ENCODE measurements at regions not wholly inside any gene's neighbourhood (a gene's known extent, or its start where the extent isn't known, plus 50 kb on each side); places are given as distances from the start of the nearest gene placed in this dataset.

DNA sequence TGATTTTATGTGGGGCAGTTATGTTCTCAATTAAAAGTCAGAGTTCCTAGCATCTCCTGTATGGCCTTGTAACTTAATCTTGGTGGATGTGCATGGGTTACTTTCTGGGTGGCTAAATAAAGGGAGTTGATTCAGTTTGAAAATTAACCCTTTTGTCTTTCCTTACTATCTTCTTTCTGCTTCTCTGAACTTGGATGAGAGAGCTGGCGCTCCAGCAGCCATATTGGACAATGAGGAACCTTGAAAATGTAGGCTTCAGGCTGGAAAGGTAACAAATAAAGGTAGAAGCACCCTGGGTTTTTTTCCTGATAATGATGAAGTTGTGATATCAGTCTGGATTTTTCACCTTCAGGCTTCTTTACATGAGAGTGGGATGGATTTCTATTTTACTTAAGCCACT lies 714.1 kb upstream of the TMEM132C start:
- TF ChIP-seq, protein P1, sequence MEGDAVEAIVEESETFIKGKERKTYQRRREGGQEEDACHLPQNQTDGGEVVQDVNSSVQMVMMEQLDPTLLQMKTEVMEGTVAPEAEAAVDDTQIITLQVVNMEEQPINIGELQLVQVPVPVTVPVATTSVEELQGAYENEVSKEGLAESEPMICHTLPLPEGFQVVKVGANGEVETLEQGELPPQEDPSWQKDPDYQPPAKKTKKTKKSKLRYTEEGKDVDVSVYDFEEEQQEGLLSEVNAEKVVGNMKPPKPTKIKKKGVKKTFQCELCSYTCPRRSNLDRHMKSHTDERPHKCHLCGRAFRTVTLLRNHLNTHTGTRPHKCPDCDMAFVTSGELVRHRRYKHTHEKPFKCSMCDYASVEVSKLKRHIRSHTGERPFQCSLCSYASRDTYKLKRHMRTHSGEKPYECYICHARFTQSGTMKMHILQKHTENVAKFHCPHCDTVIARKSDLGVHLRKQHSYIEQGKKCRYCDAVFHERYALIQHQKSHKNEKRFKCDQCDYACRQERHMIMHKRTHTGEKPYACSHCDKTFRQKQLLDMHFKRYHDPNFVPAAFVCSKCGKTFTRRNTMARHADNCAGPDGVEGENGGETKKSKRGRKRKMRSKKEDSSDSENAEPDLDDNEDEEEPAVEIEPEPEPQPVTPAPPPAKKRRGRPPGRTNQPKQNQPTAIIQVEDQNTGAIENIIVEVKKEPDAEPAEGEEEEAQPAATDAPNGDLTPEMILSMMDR (IDR thresholded peaks at IDR 0.05): no peak
- TF ChIP-seq CREB1 (CRISPR knock-in tag; IDR thresholded peaks at IDR 0.05): no peak
- TF ChIP-seq, protein P2, sequence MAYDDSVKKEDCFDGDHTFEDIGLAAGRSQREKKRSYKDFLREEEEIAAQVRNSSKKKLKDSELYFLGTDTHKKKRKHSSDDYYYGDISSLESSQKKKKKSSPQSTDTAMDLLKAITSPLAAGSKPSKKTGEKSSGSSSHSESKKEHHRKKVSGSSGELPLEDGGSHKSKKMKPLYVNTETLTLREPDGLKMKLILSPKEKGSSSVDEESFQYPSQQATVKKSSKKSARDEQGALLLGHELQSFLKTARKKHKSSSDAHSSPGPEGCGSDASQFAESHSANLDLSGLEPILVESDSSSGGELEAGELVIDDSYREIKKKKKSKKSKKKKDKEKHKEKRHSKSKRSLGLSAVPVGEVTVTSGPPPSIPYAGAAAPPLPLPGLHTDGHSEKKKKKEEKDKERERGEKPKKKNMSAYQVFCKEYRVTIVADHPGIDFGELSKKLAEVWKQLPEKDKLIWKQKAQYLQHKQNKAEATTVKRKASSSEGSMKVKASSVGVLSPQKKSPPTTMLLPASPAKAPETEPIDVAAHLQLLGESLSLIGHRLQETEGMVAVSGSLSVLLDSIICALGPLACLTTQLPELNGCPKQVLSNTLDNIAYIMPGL (CRISPR knock-in tag; IDR thresholded peaks at IDR 0.05): no peak
- TF ChIP-seq NR2C2 (CRISPR knock-in tag; IDR thresholded peaks at IDR 0.05): no peak
- TF ChIP-seq ZNF121 (CRISPR knock-in tag; IDR thresholded peaks at IDR 0.05): no peak
- no peak for TF ChIP-seq ZNF263 (CRISPR knock-in tag; IDR thresholded peaks at IDR 0.05; ENCODE audit: low read depth)
- no peak for TF ChIP-seq SMAD4 (CRISPR knock-in tag; IDR thresholded peaks at IDR 0.05)
- no peak for TF ChIP-seq FOXJ3 (CRISPR knock-in tag; IDR thresholded peaks at IDR 0.05; ENCODE audit: borderline replicate concordance)
- TF ChIP-seq OVOL2 (CRISPR knock-in tag; IDR thresholded peaks at IDR 0.05; ENCODE audit: borderline replicate concordance): no peak
- TF ChIP-seq, protein P3, sequence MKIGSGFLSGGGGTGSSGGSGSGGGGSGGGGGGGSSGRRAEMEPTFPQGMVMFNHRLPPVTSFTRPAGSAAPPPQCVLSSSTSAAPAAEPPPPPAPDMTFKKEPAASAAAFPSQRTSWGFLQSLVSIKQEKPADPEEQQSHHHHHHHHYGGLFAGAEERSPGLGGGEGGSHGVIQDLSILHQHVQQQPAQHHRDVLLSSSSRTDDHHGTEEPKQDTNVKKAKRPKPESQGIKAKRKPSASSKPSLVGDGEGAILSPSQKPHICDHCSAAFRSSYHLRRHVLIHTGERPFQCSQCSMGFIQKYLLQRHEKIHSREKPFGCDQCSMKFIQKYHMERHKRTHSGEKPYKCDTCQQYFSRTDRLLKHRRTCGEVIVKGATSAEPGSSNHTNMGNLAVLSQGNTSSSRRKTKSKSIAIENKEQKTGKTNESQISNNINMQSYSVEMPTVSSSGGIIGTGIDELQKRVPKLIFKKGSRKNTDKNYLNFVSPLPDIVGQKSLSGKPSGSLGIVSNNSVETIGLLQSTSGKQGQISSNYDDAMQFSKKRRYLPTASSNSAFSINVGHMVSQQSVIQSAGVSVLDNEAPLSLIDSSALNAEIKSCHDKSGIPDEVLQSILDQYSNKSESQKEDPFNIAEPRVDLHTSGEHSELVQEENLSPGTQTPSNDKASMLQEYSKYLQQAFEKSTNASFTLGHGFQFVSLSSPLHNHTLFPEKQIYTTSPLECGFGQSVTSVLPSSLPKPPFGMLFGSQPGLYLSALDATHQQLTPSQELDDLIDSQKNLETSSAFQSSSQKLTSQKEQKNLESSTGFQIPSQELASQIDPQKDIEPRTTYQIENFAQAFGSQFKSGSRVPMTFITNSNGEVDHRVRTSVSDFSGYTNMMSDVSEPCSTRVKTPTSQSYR (CRISPR knock-in tag; IDR thresholded peaks at IDR 0.05): no peak
